Natural killer cell (primary cell): ENCODE measurements at regions not wholly inside any gene's neighbourhood (a gene's known extent, or its start where the extent isn't known, plus 50 kb on each side); places are given as distances from the start of the nearest gene placed in this dataset.

ENCODE experiments used
- ATAC-seq, 3 donors: fragments of 150-1000 bp in 2 of 3; fragments of 200-7000 bp in 1 of 3; cut with Tn5 transposase; 1 replicate in 1 of 3; 2 replicates in 2 of 3; pipeline ENCODE4 v1.10.0; 2021; ENCODE audit warnings: mild to moderate bottlenecking in 2 of 3, moderate library complexity in 2 of 3
- DNase-seq, 2 donors: peaks; one replicate each; pipeline versions ENCODE4 v3.0.0 to v3.0.0-alpha.2; 2013 to 2021; ENCODE audit warnings: mixed read lengths in 1 of 2
- H3K27ac ChIP-seq: one replicate; pipeline ENCODE4 v1.5.1; 2013; ENCODE audit warnings: mild to moderate bottlenecking, low read length
- H3K27me3 ChIP-seq: one replicate; pipeline ENCODE4 v1.6.1; 2013; ENCODE audit warnings: low read length; ENCODE audit not compliant: control insufficient read depth, insufficient read depth
- H3K36me3 ChIP-seq: one replicate; pipeline ENCODE4 v1.6.1; 2013; ENCODE audit warnings: low read length; ENCODE audit not compliant: control insufficient read depth, insufficient read depth
- H3K4me1 ChIP-seq: one replicate; pipeline ENCODE4 v1.6.1; 2013; ENCODE audit warnings: low read length; ENCODE audit not compliant: control insufficient read depth, insufficient read depth
- H3K4me3 ChIP-seq: one replicate; pipeline ENCODE4 v1.5.1; 2013; ENCODE audit warnings: low read length
- H3K9me3 ChIP-seq: one replicate; pipeline ENCODE4 v1.6.1; 2013; ENCODE audit warnings: low read length; ENCODE audit not compliant: control insufficient read depth, insufficient read depth
- H3K27ac Mint-ChIP-seq, 2 donors: one replicate each; pipeline ENCODE4 v1.8.0; 2022; ENCODE audit warnings: mild to moderate bottlenecking in 2 of 2, mixed read lengths in 2 of 2, moderate library complexity in 1 of 2
- H3K27me3 Mint-ChIP-seq, 2 donors: one replicate each; pipeline ENCODE4 v1.8.0; 2022; ENCODE audit warnings: low read depth in 2 of 2, mixed read lengths in 2 of 2
- H3K36me3 Mint-ChIP-seq: one replicate; pipeline ENCODE4 v1.8.0; 2022; ENCODE audit warnings: mixed read lengths
- H3K4me1 Mint-ChIP-seq, 2 donors: one replicate each; pipeline ENCODE4 v1.8.0; 2022; ENCODE audit warnings: mixed read lengths in 2 of 2
- H3K4me3 Mint-ChIP-seq: one replicate; pipeline ENCODE4 v1.8.0; 2022; ENCODE audit warnings: mild to moderate bottlenecking, moderate library complexity, mixed read lengths
- H3K9me3 Mint-ChIP-seq, 2 donors: one replicate each; pipeline ENCODE4 v1.8.0; 2022; ENCODE audit warnings: mixed read lengths in 2 of 2
- WGBS: methylation state at CpG from one replicate; pipeline ENCODE4 v1.1.7; 2013; ENCODE audit warnings: missing lambda C conversion rate; ENCODE audit not compliant: insufficient coverage; 5-methylcytosine and 5-hydroxymethylcytosine counted together
- intact Hi-C: fragments of 100-400 bp; cut with micrococcal nuclease; formaldehyde crosslinking; loops from one replicate; pipeline ENCODE4 v1.14.2; 2022
- TF ChIP-seq, protein P1 (sequence below): fragments of 200-600 bp; IDR thresholded peaks from one replicate; pipeline ENCODE4 v1.8.0; 2022; ENCODE audit warnings: antibody characterized with exemption

DNA sequence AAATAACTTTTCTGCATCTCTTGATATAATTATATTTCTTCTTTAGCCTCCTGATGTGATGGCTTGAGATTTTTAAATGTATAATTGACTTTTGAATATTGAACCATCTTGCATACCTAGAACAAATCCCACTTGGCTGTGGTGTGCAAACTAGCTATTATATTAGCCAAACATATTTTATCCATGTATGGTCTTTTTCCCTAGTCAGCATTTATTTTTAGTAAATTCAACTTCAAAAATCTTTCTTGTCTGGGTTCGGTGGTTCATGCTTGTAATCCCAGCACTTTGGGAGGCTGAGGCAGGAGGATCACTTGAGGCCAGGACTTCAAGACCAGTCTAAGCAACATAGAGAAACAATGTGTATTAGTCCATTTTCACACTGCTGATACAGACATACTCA lies 386.6 kb upstream of the VWC2 start:
- H3K27ac Mint-ChIP-seq, result no peak overlapping the region
- H3K36me3 Mint-ChIP-seq, result no peaks in the 10 kb centered on the region
- H3K27me3 Mint-ChIP-seq, result no peaks in the 10 kb centered on the region
- no peaks in the 10 kb centered on the region for H3K4me1 Mint-ChIP-seq
- TF ChIP-seq, protein P1, sequence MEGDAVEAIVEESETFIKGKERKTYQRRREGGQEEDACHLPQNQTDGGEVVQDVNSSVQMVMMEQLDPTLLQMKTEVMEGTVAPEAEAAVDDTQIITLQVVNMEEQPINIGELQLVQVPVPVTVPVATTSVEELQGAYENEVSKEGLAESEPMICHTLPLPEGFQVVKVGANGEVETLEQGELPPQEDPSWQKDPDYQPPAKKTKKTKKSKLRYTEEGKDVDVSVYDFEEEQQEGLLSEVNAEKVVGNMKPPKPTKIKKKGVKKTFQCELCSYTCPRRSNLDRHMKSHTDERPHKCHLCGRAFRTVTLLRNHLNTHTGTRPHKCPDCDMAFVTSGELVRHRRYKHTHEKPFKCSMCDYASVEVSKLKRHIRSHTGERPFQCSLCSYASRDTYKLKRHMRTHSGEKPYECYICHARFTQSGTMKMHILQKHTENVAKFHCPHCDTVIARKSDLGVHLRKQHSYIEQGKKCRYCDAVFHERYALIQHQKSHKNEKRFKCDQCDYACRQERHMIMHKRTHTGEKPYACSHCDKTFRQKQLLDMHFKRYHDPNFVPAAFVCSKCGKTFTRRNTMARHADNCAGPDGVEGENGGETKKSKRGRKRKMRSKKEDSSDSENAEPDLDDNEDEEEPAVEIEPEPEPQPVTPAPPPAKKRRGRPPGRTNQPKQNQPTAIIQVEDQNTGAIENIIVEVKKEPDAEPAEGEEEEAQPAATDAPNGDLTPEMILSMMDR, result no peak
- 94% methylated on average over 1 of the region's 1 CpG for WGBS
- Histone ChIP-seq H3K27ac (no peak overlapping the region), H3K4me3 (no peak overlapping the region), H3K36me3 (no peaks in the 10 kb centered on the region), H3K9me3 (peaks cover 3% of the 10 kb centered on the region), H3K4me1 (no peaks in the 10 kb centered on the region), H3K27me3 (no peaks in the 10 kb centered on the region)
- intact Hi-C loops, result no loop called here
- peaks cover 21 to 23% of the 10 kb centered on the region in 2 donors for H3K9me3 Mint-ChIP-seq
- no peak for ATAC-seq
- H3K4me3 Mint-ChIP-seq, result no peak overlapping the region
- DNase-seq, result no peak

DNA sequence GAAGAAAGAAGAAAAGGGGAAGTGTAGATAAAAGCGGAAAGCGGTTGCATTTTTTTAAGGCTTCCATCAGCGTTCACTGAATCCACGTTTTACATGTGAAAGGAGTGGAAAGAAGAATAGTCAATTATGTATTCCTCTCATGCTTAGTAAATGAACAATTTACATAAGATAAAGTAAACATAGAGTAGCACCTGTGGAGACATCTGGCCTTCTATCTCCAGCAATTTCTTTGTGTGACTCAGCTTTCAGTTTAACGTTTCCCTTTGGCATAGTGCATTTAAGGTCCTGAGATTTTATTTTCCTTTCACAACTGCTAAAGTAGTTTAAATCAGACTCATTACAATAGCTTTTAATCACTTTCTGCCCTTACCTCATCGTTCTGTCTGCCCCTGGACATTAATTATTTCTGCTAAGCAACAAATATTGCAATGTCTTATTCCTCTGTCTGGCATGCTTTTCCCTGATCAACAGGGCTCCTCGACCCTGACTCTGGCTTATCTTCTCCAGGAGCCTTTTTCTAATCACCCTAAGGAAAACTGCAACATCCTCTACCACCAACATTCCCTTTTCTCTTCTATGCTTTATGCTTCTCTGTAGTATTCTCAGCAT lies 383.5 kb upstream of the VWC2 start:
- no peaks in the 10 kb centered on the region for H3K36me3 Mint-ChIP-seq
- no peak for DNase-seq
- H3K4me3 Mint-ChIP-seq, result no peak overlapping the region
- no peaks in the 10 kb centered on the region for H3K4me1 ChIP-seq
- H3K9me3 Mint-ChIP-seq, result peaks cover 14% of the 10 kb centered on the region in 2 donors
- no peaks in the 10 kb centered on the region for H3K27me3 ChIP-seq
- WGBS, result 69% methylated on average over 7 of the region's 7 CpGs
- no peak overlapping the region for H3K4me3 ChIP-seq
- H3K9me3 ChIP-seq, result peaks cover 3% of the 10 kb centered on the region
- H3K27ac ChIP-seq, result no peak overlapping the region
- no peaks in the 10 kb centered on the region for H3K27me3 Mint-ChIP-seq
- intact Hi-C loops, result no loop called here
- H3K27ac Mint-ChIP-seq, result no peak overlapping the region
- TF ChIP-seq, protein P1, result no peak
- H3K36me3 ChIP-seq, result no peaks in the 10 kb centered on the region
- no peak for ATAC-seq
- H3K4me1 Mint-ChIP-seq, result no peaks in the 10 kb centered on the region

DNA sequence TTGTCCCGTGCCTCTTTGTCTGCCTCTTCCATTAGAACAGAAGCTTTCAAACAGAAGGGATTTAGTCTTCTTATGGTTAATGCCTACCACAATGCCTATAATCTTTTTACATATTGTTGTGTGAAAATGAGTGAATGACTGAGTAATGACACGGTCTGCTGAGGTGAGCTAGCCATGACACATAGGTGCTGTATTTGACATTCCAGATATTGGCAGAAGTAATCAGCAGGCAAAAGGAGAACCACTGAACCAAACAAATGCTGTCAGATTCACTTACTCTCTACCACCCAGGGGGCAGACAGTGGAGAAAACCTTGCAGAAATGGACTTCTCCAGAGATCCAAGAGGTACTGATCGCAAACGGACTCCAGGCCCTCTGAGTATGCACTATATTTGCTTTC lies 377.2 kb upstream of the VWC2 start:
- no peak overlapping the region for H3K27ac ChIP-seq
- TF ChIP-seq, protein P1, result no peak
- no peak overlapping the region for H3K4me3 ChIP-seq
- Mint-ChIP-seq H3K36me3 (no peaks in the 10 kb centered on the region), H3K27ac (no peak overlapping the region), H3K9me3 (peaks cover under 1 to 9% of the 10 kb centered on the region in 2 donors), H3K4me3 (no peak overlapping the region), H3K4me1 (no peaks in the 10 kb centered on the region), H3K27me3 (no peaks in the 10 kb centered on the region)
- H3K9me3 ChIP-seq, result no peaks in the 10 kb centered on the region
- DNase-seq (no peak), ATAC-seq (no peak)
- intact Hi-C loops, result no loop called here
- 75% methylated on average over 3 of the region's 4 CpGs for WGBS
- no peaks in the 10 kb centered on the region for H3K36me3 ChIP-seq
- no peaks in the 10 kb centered on the region for H3K4me1 ChIP-seq
- H3K27me3 ChIP-seq, result no peaks in the 10 kb centered on the region

DNA sequence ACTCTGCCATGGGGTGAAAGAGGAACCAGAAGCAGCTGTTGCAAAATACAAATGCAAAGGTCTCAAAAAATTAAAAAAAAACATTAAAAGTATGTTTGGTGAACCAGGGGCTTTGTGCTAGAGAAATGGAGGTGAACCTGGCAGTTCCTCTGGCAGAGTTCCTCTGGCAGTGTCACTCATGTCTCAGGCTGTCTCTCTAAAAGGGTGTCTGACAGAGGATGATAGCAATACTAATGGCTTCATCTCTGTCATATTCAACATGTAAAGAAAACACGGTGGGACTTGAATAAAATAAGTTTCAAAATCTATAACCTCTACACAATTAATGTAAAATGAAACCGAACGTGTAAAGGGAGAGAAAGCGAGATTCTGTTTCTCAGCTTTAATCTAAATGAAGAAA lies 375.7 kb upstream of the VWC2 start:
- H3K27ac ChIP-seq, result no peak overlapping the region
- H3K27ac Mint-ChIP-seq, result no peak overlapping the region
- H3K9me3 Mint-ChIP-seq, result peaks cover 3 to 8% of the 10 kb centered on the region in 2 donors
- H3K27me3 ChIP-seq, result no peaks in the 10 kb centered on the region
- H3K9me3 ChIP-seq, result no peaks in the 10 kb centered on the region
- H3K36me3 Mint-ChIP-seq, result no peaks in the 10 kb centered on the region
- no peak overlapping the region for H3K4me3 ChIP-seq
- intact Hi-C loops, result no loop called here
- no peak overlapping the region for H3K4me3 Mint-ChIP-seq
- WGBS, result no CpG with 5 or more reads among the region's 4 CpGs
- no peaks in the 10 kb centered on the region for H3K4me1 ChIP-seq
- no peaks in the 10 kb centered on the region for H3K4me1 Mint-ChIP-seq
- TF ChIP-seq, protein P1, result no peak
- no peak for ATAC-seq
- H3K27me3 Mint-ChIP-seq, result no peaks in the 10 kb centered on the region
- H3K36me3 ChIP-seq, result no peaks in the 10 kb centered on the region
- DNase-seq, result no peak
